H9 (cell line): ENCODE measurements at regions not wholly inside any gene's neighbourhood (a gene's known extent, or its start where the extent isn't known, plus 50 kb on each side); places are given as distances from the start of the nearest gene placed in this dataset.

Experiments
- DNase-seq: peaks from one replicate; pipeline ENCODE4 v3.0.0-alpha.2; 2017
- H2AFZ ChIP-seq: one replicate; pipeline ENCODE4 v1.6.1; 2013; ENCODE audit warnings: mild to moderate bottlenecking, low read length, control low read depth, moderate library complexity
- H2AK5ac ChIP-seq: 2 replicates; pipeline ENCODE4 v1.6.1; 2013; ENCODE audit warnings: low read length, control low read depth, mixed read lengths; ENCODE audit not compliant: insufficient read length
- H2BK120ac ChIP-seq: one replicate; pipeline ENCODE4 v1.6.1; 2013; ENCODE audit warnings: low read depth, mild to moderate bottlenecking, low read length, control low read depth, inconsistent platforms; ENCODE audit not compliant: poor library complexity, severe bottlenecking
- H2BK12ac ChIP-seq: 2 replicates; pipeline ENCODE4 v1.6.1; 2013; ENCODE audit warnings: low read length, control low read depth, mixed read lengths, low read depth; ENCODE audit not compliant: insufficient read length
- H2BK15ac ChIP-seq: 2 replicates; pipeline ENCODE4 v1.6.1; 2013; ENCODE audit warnings: low read depth, low read length, control low read depth
- H2BK20ac ChIP-seq: one replicate; pipeline ENCODE4 v1.6.1; 2013; ENCODE audit warnings: low read depth, mild to moderate bottlenecking, low read length, control low read depth, inconsistent platforms; ENCODE audit not compliant: poor library complexity, severe bottlenecking
- H2BK5ac ChIP-seq: 2 replicates; pipeline ENCODE4 v1.6.1; 2013; ENCODE audit warnings: low read length, control low read depth, mixed read lengths; ENCODE audit not compliant: insufficient read length
- H3K14ac ChIP-seq: 2 replicates; pipeline ENCODE4 v1.6.1; 2013; ENCODE audit warnings: low read length, control low read depth; ENCODE audit not compliant: insufficient read depth
- H3K18ac ChIP-seq: 2 replicates; pipeline ENCODE4 v1.6.1; 2013; ENCODE audit warnings: low read depth, mild to moderate bottlenecking, mixed read lengths, low read length, control low read depth; ENCODE audit not compliant: insufficient read length
- H3K23ac ChIP-seq: 2 replicates; pipeline ENCODE4 v1.6.1; 2013; ENCODE audit warnings: low read length, control low read depth, mixed read lengths, low read depth; ENCODE audit not compliant: insufficient read length
- H3K23me2 ChIP-seq: 2 replicates; pipeline ENCODE4 v1.6.1; 2013; ENCODE audit warnings: low read depth, mild to moderate bottlenecking, mixed read lengths, low read length, control low read depth; ENCODE audit not compliant: insufficient read length, poor library complexity, severe bottlenecking
- H3K27ac ChIP-seq: 2 replicates; pipeline ENCODE4 v1.5.1; 2013; ENCODE audit warnings: low read length, control low read depth, mixed read lengths, low read depth; ENCODE audit not compliant: insufficient read length
- H3K27me3 ChIP-seq: 2 replicates; pipeline ENCODE4 v1.6.1; 2013; ENCODE audit warnings: low read length, control low read depth, inconsistent platforms; ENCODE audit not compliant: insufficient read depth
- H3K4ac ChIP-seq: 2 replicates; pipeline ENCODE4 v1.6.1; 2013; ENCODE audit warnings: low read depth, mild to moderate bottlenecking, control low read depth, inconsistent platforms, low read length, moderate library complexity
- H3K4me1 ChIP-seq: 2 replicates; pipeline ENCODE4 v1.6.1; 2013; ENCODE audit warnings: low read length, control low read depth, inconsistent platforms; ENCODE audit not compliant: insufficient read depth
- H3K4me2 ChIP-seq: 2 replicates; pipeline ENCODE4 v1.6.1; 2013; ENCODE audit warnings: low read length, control low read depth, mixed read lengths; ENCODE audit not compliant: insufficient read length, insufficient read depth
- H3K56ac ChIP-seq: 2 replicates; pipeline ENCODE4 v1.6.1; 2013; ENCODE audit warnings: low read depth, mild to moderate bottlenecking, mixed read lengths, low read length, control low read depth; ENCODE audit not compliant: insufficient read length
- H3K79me1 ChIP-seq: 2 replicates; pipeline ENCODE4 v1.6.1; 2013; ENCODE audit warnings: low read depth, mild to moderate bottlenecking, moderate library complexity, low read length, control low read depth, inconsistent platforms; ENCODE audit not compliant: insufficient read depth, poor library complexity, severe bottlenecking
- H3K79me2 ChIP-seq: 2 replicates; pipeline ENCODE4 v1.6.1; 2013; ENCODE audit warnings: low read length, control low read depth, inconsistent platforms; ENCODE audit not compliant: insufficient read depth
- H3K9ac ChIP-seq: 2 replicates; pipeline ENCODE4 v1.6.1; 2013; ENCODE audit warnings: low read length, control low read depth, mixed read lengths; ENCODE audit not compliant: insufficient read length; ENCODE audit errors: extremely low read depth
- H3K9me3 ChIP-seq: one replicate; pipeline ENCODE4 v1.6.1; 2013; ENCODE audit warnings: low read depth, low read length, inconsistent platforms; ENCODE audit not compliant: control insufficient read depth
- H3T11ph ChIP-seq: one replicate; pipeline ENCODE4 v1.6.1; 2013; ENCODE audit warnings: mild to moderate bottlenecking, low read length, control low read depth, inconsistent platforms
- H4K20me1 ChIP-seq: one replicate; pipeline ENCODE4 v1.6.1; 2013; ENCODE audit not compliant: control insufficient read depth, insufficient read length, insufficient read depth
- H4K5ac ChIP-seq: 2 replicates; pipeline ENCODE4 v1.6.1; 2013; ENCODE audit warnings: low read depth, mild to moderate bottlenecking, mixed read lengths, low read length, control low read depth; ENCODE audit not compliant: insufficient read length
- H4K8ac ChIP-seq: replicated peaks from 2 replicates; pipeline ENCODE4 v1.6.1; 2013; ENCODE audit warnings: low read length, control low read depth, mixed read lengths, low read depth; ENCODE audit not compliant: insufficient read length
- H4K91ac ChIP-seq: 2 replicates; pipeline ENCODE4 v1.6.1; 2013; ENCODE audit warnings: low read depth, mild to moderate bottlenecking, moderate library complexity, mixed read lengths, low read length, control low read depth; ENCODE audit not compliant: insufficient read length
- H3K27ac Mint-ChIP-seq, 3 experiments: 2 replicates in 2 of 3; 3 replicates in 1 of 3; pipeline ENCODE4 v1.8.0; 2020 to 2021; ENCODE audit warnings: mixed read lengths in 3 of 3, mild to moderate bottlenecking in 1 of 3, moderate library complexity in 1 of 3
- H3K27me3 Mint-ChIP-seq: 2 replicates; pipeline ENCODE4 v1.8.0; 2021; ENCODE audit warnings: low read depth, mild to moderate bottlenecking, moderate library complexity, mixed read lengths
- H3K36me3 Mint-ChIP-seq, 3 experiments: 2 replicates in 2 of 3; 3 replicates in 1 of 3; pipeline ENCODE4 v1.8.0; 2020 to 2021; ENCODE audit warnings: low read depth in 3 of 3, mixed read lengths in 3 of 3; ENCODE audit not compliant: insufficient read depth in 1 of 3
- H3K4me1 Mint-ChIP-seq, 2 experiments: 2 replicates each; pipeline ENCODE4 v1.8.0; 2020; ENCODE audit warnings: mixed read lengths in 2 of 2
- H3K4me3 Mint-ChIP-seq, 2 experiments: 2 replicates in 1 of 2; 3 replicates in 1 of 2; pipeline ENCODE4 v1.8.0; 2020 to 2021; ENCODE audit warnings: mild to moderate bottlenecking in 2 of 2, mixed read lengths in 2 of 2, moderate library complexity in 1 of 2
- H3K9me3 Mint-ChIP-seq, 2 experiments: 2 replicates in 1 of 2; 3 replicates in 1 of 2; pipeline ENCODE4 v1.8.0; 2020; ENCODE audit warnings: mild to moderate bottlenecking in 2 of 2, mixed read lengths in 2 of 2, moderate library complexity in 1 of 2
- CTCF ChIP-seq: fragments of 200-600 bp; sonication (generic); conservative IDR thresholded peaks from 3 replicates; pipeline ENCODE4 v1.8.0; 2021; ENCODE audit warnings: antibody characterized with exemption, mild to moderate bottlenecking
- WGBS: extraction: QIAGEN DNeasy Blood & Tissue Kit; methylation state at CpG from one replicate; pipeline ENCODE4 v1.1.7; 2013; ENCODE audit warnings: missing lambda C conversion rate, low lambda C conversion rate, mixed read lengths; ENCODE audit not compliant: insufficient read length; ENCODE audit errors: extremely low coverage; 5-methylcytosine and 5-hydroxymethylcytosine counted together

DNA sequence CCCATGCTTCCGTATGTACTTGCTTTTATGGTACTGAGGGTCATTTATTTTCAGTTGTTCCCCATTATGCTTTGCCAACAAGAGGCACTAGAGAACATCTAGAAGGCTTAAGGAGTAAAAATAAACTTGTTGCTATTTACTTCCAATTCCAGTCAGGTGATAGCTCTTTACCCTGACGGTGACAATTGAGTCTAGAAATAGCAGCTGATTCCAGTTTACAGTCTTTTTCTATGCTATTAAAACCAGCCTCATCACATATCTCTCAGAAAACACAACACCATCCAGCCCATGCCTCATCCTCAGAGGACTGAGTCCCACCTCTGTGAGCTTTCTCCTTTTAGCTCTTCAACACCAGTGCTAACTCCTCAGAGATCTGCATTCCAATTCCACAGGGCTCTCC lies 327.0 kb downstream of the GPD2 start:
- H3K14ac ChIP-seq = no peak overlapping the region
- no peak overlapping the region for H3K9ac ChIP-seq
- TF ChIP-seq CTCF = no peak
- no peak overlapping the region for H2BK5ac ChIP-seq
- no peaks in the 10 kb centered on the region for H3K79me2 ChIP-seq
- H4K20me1 ChIP-seq = no peaks in the 10 kb centered on the region
- H3K23me2 ChIP-seq = no peaks in the 10 kb centered on the region
- no peak overlapping the region for H2AK5ac ChIP-seq
- H3T11ph ChIP-seq = no peak overlapping the region
- no peak overlapping the region for H3K18ac ChIP-seq
- no peak overlapping the region for H4K5ac ChIP-seq
- H3K79me1 ChIP-seq = no peaks in the 10 kb centered on the region
- no peaks in the 10 kb centered on the region for H3K27me3 ChIP-seq
- H2BK12ac ChIP-seq = no peak overlapping the region
- H3K9me3 Mint-ChIP-seq = peaks cover 0 to 7% of the 10 kb centered on the region in 2 experiments; a peak in 1 of 5 replicates
- no peak overlapping the region for H3K4me3 Mint-ChIP-seq
- H3K27ac ChIP-seq = no peak overlapping the region
- no peaks in the 10 kb centered on the region for H3K4me1 ChIP-seq
- DNase-seq = no peak
- no peak overlapping the region for H4K8ac ChIP-seq
- H3K4ac ChIP-seq = no peak overlapping the region
- H3K36me3 Mint-ChIP-seq = peaks cover 2 to 17% (median 7%) of the 10 kb centered on the region in 3 experiments; a peak in 6 of 7 replicates
- H2BK20ac ChIP-seq = no peak overlapping the region
- WGBS = no CpG with 5 or more reads among the region's 2 CpGs
- H3K4me1 Mint-ChIP-seq = peaks cover 0 to 3% of the 10 kb centered on the region in 2 experiments; a peak in 1 of 4 replicates
- no peak overlapping the region for H4K91ac ChIP-seq
- H3K23ac ChIP-seq = no peak overlapping the region
- no peaks in the 10 kb centered on the region for H3K27me3 Mint-ChIP-seq
- H3K56ac ChIP-seq = no peak overlapping the region
- H3K4me2 ChIP-seq = no peak overlapping the region
- no peak overlapping the region for H2AFZ ChIP-seq
- no peaks in the 10 kb centered on the region for H3K9me3 ChIP-seq
- H2BK15ac ChIP-seq = no peak overlapping the region
- H2BK120ac ChIP-seq = no peak overlapping the region
- H3K27ac Mint-ChIP-seq = peak overlapping the region in 1 of 3 experiments; percentile 49; a peak in 1 of 7 replicates
